ENCODE measurements at regions not wholly inside any gene's neighbourhood (a gene's known extent, or its start where the extent isn't known, plus 50 kb on each side); places are given as distances from the start of the nearest gene placed in this dataset.

GRCh38 chr2:6080932-6081753 is 389.0 kb downstream of the SOX11 start (continued):
- TF ChIP-seq RXRA (IDR thresholded peaks at IDR 0.05; ENCODE audit: insufficient read depth, low read depth, low read length) = no peak

Measured in H1 (cell line).